ENCODE measurements at regions not wholly inside any gene's neighbourhood (a gene's known extent, or its start where the extent isn't known, plus 50 kb on each side); places are given as distances from the start of the nearest gene placed in this dataset.

GRCh38 chr3:35223632-35224394 is 415.5 kb upstream of the ARPP21 start:
- TF ChIP-seq CTCF (IDR thresholded peaks at IDR 0.05) = no peak
- TF ChIP-seq POLR2A (IDR thresholded peaks at IDR 0.05) = no peak

All from Peyer's patch (tissue), 4 donors.